GM10266 (cell line): ENCODE measurements at regions not wholly inside any gene's neighbourhood (a gene's known extent, or its start where the extent isn't known, plus 50 kb on each side); places are given as distances from the start of the nearest gene placed in this dataset.
A peak's percentile ranks its signal among the peaks of the same experiment; 100 is the strongest.

Source experiments
- DNase-seq: peaks from one replicate; pipeline ENCODE4 v3.0.0; 2012; ENCODE audit errors: extremely low spot score
- TF ChIP-seq, protein P1 (sequence below): IDR thresholded peaks from 2 replicates; pipeline ENCODE4 v1.5.1; 2012; ENCODE audit warnings: mild to moderate bottlenecking, low read depth; ENCODE audit not compliant: control insufficient read depth, insufficient read depth; ENCODE audit errors: missing control alignments

DNA sequence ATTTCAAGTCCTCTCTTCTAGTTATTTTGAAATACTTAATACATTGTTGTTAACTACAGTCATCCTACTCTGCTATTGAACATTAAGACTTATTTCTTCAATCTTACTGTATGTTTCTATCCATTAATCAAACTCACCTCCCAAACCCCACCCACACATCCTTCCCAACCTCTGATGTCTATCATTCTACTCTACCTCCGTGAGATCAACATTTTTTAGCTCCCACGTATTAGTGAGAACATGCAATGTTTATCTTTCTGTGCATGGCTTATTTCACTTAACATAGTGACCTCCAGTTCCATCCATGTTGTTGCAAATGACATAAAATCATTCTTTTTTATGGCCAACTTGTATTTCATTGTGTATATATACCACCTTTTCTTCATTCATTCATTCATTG is 236.6 kb upstream of the CTNNB1 start:
- TF ChIP-seq, protein P1, sequence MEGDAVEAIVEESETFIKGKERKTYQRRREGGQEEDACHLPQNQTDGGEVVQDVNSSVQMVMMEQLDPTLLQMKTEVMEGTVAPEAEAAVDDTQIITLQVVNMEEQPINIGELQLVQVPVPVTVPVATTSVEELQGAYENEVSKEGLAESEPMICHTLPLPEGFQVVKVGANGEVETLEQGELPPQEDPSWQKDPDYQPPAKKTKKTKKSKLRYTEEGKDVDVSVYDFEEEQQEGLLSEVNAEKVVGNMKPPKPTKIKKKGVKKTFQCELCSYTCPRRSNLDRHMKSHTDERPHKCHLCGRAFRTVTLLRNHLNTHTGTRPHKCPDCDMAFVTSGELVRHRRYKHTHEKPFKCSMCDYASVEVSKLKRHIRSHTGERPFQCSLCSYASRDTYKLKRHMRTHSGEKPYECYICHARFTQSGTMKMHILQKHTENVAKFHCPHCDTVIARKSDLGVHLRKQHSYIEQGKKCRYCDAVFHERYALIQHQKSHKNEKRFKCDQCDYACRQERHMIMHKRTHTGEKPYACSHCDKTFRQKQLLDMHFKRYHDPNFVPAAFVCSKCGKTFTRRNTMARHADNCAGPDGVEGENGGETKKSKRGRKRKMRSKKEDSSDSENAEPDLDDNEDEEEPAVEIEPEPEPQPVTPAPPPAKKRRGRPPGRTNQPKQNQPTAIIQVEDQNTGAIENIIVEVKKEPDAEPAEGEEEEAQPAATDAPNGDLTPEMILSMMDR, result no peak
- DNase-seq, result no peak

DNA sequence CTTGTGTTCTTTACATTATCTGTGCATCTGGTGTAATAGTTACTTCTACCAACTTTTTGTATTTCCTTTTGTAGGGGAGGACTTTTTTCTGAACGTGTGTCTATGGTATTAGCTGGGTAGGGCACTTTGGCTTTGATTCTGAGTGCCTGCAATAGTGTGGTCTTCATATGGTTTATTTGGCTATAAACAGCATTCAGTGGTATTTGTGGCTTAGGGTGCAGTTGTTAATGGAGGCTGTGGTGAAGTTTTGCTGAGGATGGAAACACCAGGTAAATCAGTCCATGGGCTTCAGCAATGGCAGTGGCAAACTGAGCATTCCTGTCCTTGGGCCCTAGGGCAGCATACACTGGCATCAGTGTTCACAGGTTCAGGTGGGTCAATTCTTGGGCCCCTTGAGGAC is 230.6 kb upstream of the CTNNB1 start:
- TF ChIP-seq, protein P1, result no peak
- DNase-seq, result no peak

- TF ChIP-seq, protein P1, result no peak
- no peak for DNase-seq
Measured at GRCh38 chr3:40969341-40969740, 230.0 kb upstream of the CTNNB1 start.

DNA sequence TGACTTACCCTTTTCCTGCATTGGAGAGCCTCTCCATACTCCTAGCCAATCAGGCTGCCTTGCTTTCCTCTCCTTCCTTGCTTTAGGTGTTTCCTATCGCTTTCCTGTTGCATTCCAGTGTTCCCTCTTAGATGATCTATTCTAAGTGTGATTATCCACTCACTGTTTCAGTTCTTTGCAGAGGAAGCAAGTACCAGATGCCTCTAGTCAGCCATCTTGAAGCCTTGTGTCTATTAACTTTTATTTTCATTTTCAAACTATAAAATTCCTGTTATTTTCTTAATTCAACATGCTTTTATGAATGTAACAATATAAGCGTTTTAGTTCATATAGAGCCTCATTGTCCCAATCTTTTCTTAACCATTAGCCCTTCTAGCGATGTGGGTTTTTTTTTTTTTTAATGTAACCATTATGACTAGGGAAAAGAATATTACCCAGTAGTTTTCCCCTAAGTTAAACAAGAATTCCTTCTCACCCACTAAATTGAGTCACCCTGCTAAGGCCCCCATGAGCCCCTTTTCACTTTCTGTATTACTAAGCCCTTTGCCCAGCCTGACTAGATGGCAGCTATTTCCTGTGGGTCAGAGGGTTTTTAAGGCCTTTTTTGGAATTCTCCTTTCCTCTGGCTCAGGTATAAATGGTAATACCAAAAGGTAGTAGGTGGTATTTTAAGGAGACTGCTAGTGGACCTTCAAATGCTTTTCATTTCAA is 229.4 kb upstream of the CTNNB1 start:
- TF ChIP-seq, protein P1, result no peak
- DNase-seq, result no peak

DNA sequence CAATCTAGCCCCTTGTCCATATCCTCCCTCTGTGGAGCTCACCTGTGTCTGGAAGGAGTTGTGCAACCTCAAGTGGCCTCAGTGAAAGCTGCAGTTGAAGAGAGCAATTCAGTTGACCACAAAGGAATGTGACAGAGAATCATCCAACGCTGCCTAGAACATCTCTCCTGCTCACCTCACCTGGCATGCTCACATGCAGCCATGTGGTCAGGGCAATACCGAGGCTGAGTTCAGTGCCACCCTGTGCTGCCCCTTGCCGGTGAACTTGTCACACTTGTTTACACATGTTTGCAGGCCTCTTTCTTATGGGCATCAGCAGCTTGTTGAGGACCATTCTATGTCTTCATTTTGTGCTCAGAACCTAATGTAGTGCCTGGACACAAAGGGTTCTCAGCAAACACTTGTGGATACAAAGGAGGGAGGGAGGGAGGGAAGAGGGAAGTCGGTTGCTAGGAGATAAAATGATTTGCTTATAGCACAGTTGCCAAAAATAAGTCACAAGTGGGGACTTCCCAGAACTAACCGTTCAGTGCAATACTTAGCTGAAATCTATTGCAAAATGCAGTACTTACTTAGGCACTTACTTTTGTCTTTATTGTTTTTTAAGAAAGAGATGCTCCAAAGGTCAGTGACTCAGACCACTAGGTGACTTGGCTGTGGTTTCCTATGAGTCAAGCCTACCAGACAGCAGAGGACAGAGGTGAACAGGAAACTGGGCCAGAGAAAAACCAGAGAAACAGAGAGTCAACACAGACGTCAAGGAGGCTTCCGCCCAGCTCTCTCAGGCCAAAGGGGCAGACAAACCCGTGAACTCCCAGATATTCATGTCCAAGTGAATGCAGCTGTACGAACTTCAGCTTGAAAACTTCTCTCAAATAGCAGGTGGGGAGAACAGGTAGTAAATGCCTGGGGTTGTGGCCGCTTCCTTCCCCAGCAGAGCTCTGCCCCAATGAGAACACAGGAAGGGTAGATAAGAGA is 227.8 kb upstream of the CTNNB1 start:
- DNase-seq, result peak; percentile 71
- TF ChIP-seq, protein P1, result peak; percentile 32

- TF ChIP-seq, protein P1, result no peak
- DNase-seq, result no peak
Measured at GRCh38 chr3:40972350-40972749, 227.0 kb upstream of the CTNNB1 start.
